HCT116 (cell line): ENCODE measurements at regions not wholly inside any gene's neighbourhood (a gene's known extent, or its start where the extent isn't known, plus 50 kb on each side); places are given as distances from the start of the nearest gene placed in this dataset.
"Not testable (repeated sequence)": the region's sequence is repeated elsewhere in the genome, so short reads cannot be mapped to it uniquely, and the experiment has no call there.

Experiments used
- ATAC-seq: fragments of 200-7000 bp; cut with Tn5 transposase; 2 replicates; pipeline ENCODE4 v1.9.1; 2020; ENCODE audit warnings: mild to moderate bottlenecking, moderate library complexity
- BruUV-seq: library from RNA; stranded (reverse); fragments of 400-500 nt; replicated peaks from 2 replicates; lab custom pipeline; 2021; lab: Mats Ljungman, UMichigan
- CTCF ChIA-PET: fragments of 300-600 bp; sonication (Branson Sonifier 250); formaldehyde crosslinking; loops from one replicate; lab custom pipeline; 2021; ENCODE audit warnings: antibody characterized with exemption; lab: Charles Lee
- POLR2A ChIA-PET: fragments of 300-600, 350-600 bp; sonication (Branson Sonifier 250); formaldehyde crosslinking; loops from one replicate; lab custom pipeline; 2021; ENCODE audit warnings: antibody characterized with exemption; lab: Charles Lee
- RAD21 ChIA-PET, 2 experiments: fragments of 300-600 bp; sonication (Branson Sonifier 250); formaldehyde crosslinking; loops; one replicate each; lab custom pipeline; 2023; ENCODE audit warnings: low total read pairs in 2 of 2; ENCODE audit not compliant: uncharacterized antibody in 2 of 2, unreplicated experiment in 2 of 2, low non-redundant PET in 1 of 2; lab: Charles Lee
- DNase-seq: peaks from one replicate; pipeline ENCODE4 v3.0.0-alpha.2; 2010; ENCODE audit warnings: low read depth, low spot score
- H2AFZ ChIP-seq: fragments of 200-600 bp; shearing (Covaris generic), sonication (generic); 2 replicates; pipeline ENCODE4 v1.6.1; 2017; ENCODE audit warnings: low read depth, mixed run types, mixed read lengths, antibody characterized with exemption, low read length; ENCODE audit not compliant: poor library complexity, severe bottlenecking
- H3K27ac ChIP-seq: 2 replicates; pipeline ENCODE4 v1.5.1; 2012; ENCODE audit warnings: low read depth, low read length
- H3K27me3 ChIP-seq: fragments of 200-600 bp; sonication (generic); 2 replicates; pipeline ENCODE4 v1.6.1; 2016; ENCODE audit warnings: mixed run types, low read length, mixed read lengths; ENCODE audit not compliant: insufficient read depth
- H3K36me3 ChIP-seq, 2 experiments: fragments of 200-500 bp in 1 of 2; fragments of 200-600 bp in 1 of 2; sonication (Bioruptor generic) in 1 of 2; sonication (generic) in 1 of 2; 2 replicates each; pipeline versions ENCODE4 v1.5.1 to v1.6.1; 2014 to 2016; ENCODE audit warnings: low read length in 2 of 2, inconsistent platforms in 1 of 2, mixed read lengths in 1 of 2, mixed run types in 1 of 2; ENCODE audit not compliant: insufficient read depth in 2 of 2, control insufficient read depth in 1 of 2
- H3K4me1 ChIP-seq, 2 experiments: fragments of 200-600 bp in 1 of 2; sonication (generic) in 1 of 2; 2 replicates each; pipeline versions ENCODE4 v1.5.1 to v1.6.1; 2012 to 2017; ENCODE audit warnings: low read length in 2 of 2, inconsistent platforms in 1 of 2, mild to moderate bottlenecking in 1 of 2, mixed read lengths in 1 of 2, mixed run types in 1 of 2, moderate library complexity in 1 of 2; ENCODE audit not compliant: insufficient read depth in 2 of 2, control insufficient read depth in 1 of 2
- H3K4me2 ChIP-seq: fragments of 200-600 bp; sonication (generic); 2 replicates; pipeline ENCODE4 v1.6.1; 2017; ENCODE audit warnings: mixed run types, low read length, mixed read lengths
- H3K4me3 ChIP-seq, 2 experiments: fragments of 200-600 bp in 1 of 2; sonication (generic) in 1 of 2; replicated peaks in 1 of 2; 2 replicates each; pipeline ENCODE4 v1.5.1; 2011 to 2016; ENCODE audit warnings: low read length in 2 of 2, control low read depth in 1 of 2, low read depth in 1 of 2, mild to moderate bottlenecking in 1 of 2, mixed read lengths in 1 of 2, mixed run types in 1 of 2
- H3K79me2 ChIP-seq: fragments of 200-600 bp; sonication (generic); 2 replicates; pipeline ENCODE4 v1.6.1; 2017; ENCODE audit warnings: mild to moderate bottlenecking, mixed run types, low read length, moderate library complexity, mixed read lengths; ENCODE audit not compliant: insufficient read depth
- H3K9ac ChIP-seq: fragments of 200-600 bp; sonication (generic); 2 replicates; pipeline ENCODE4 v1.6.1; 2016; ENCODE audit warnings: low read length, mixed read lengths
- H3K9me2 ChIP-seq: fragments of 200-600 bp; sonication (generic), shearing (Covaris generic); 2 replicates; pipeline ENCODE4 v1.6.1; 2017; ENCODE audit warnings: mixed run types, mild to moderate bottlenecking, moderate library complexity; ENCODE audit not compliant: insufficient read depth
- H3K9me3 ChIP-seq, 2 experiments: fragments of 200-500 bp in 1 of 2; fragments of 200-600 bp in 1 of 2; sonication (Bioruptor generic) in 1 of 2; sonication (generic) in 1 of 2; 2 replicates each; pipeline ENCODE4 v1.6.1; 2014 to 2017; ENCODE audit warnings: low read length in 2 of 2, mixed read lengths in 2 of 2, inconsistent platforms in 1 of 2, low read depth in 1 of 2, mild to moderate bottlenecking in 1 of 2, mixed run types in 1 of 2, moderate library complexity in 1 of 2; ENCODE audit not compliant: control insufficient read depth in 1 of 2, insufficient read depth in 1 of 2
- H4K20me1 ChIP-seq: fragments of 200-600 bp; sonication (generic), shearing (Covaris generic); 2 replicates; pipeline ENCODE4 v1.6.1; 2017; ENCODE audit warnings: mixed run types, mild to moderate bottlenecking, moderate library complexity; ENCODE audit not compliant: insufficient read depth
- CBX3 ChIP-seq: IDR thresholded peaks from 2 replicates; pipeline ENCODE4 v1.6.1; 2012; ENCODE audit warnings: low read depth
- CEBPB ChIP-seq: IDR thresholded peaks from 2 replicates; pipeline ENCODE4 v1.6.1; 2012; ENCODE audit warnings: low read depth
- EGR1 ChIP-seq: IDR thresholded peaks from 2 replicates; pipeline ENCODE4 v1.6.1; 2012; ENCODE audit warnings: low read depth
- ELF1 ChIP-seq: IDR thresholded peaks from 2 replicates; pipeline ENCODE4 v1.6.1; 2012; ENCODE audit warnings: low read depth, borderline replicate concordance
- FOSL1 ChIP-seq: IDR thresholded peaks from 2 replicates; pipeline ENCODE4 v1.6.1; 2012; ENCODE audit warnings: low read depth
- POLR2A ChIP-seq: IDR thresholded peaks from 2 replicates; pipeline ENCODE4 v1.7.0; 2011; ENCODE audit warnings: borderline replicate concordance; ENCODE audit not compliant: insufficient read depth, insufficient read length; ENCODE audit errors: extremely low read depth
- POLR2AphosphoS5 ChIP-seq: IDR thresholded peaks from 2 replicates; pipeline ENCODE4 v1.6.1; 2011; ENCODE audit warnings: mild to moderate bottlenecking, low read depth, low read length, moderate library complexity
- RAD21 ChIP-seq: IDR thresholded peaks from 2 replicates; pipeline ENCODE4 v1.6.1; 2012; ENCODE audit warnings: low read depth, mild to moderate bottlenecking
- SIN3A ChIP-seq: IDR thresholded peaks from 2 replicates; pipeline ENCODE4 v1.6.1; 2012; ENCODE audit warnings: low read depth
- SP1 ChIP-seq: IDR thresholded peaks from 2 replicates; pipeline ENCODE4 v1.6.1; 2012; ENCODE audit warnings: low read depth
- SRF ChIP-seq: IDR thresholded peaks from 2 replicates; pipeline ENCODE4 v1.6.1; 2012; ENCODE audit warnings: low read depth
- TCF7L2 ChIP-seq: IDR thresholded peaks from 2 replicates; pipeline ENCODE4 v1.7.0; 2011; ENCODE audit warnings: borderline replicate concordance, inconsistent platforms; ENCODE audit not compliant: insufficient read depth, insufficient read length; ENCODE audit errors: extremely low read depth
- ZFX ChIP-seq: fragments of 450-650 bp; IDR thresholded peaks from 2 replicates; pipeline ENCODE4 v1.6.1; 2017
- intact Hi-C: fragments of 100-400 bp; cut with micrococcal nuclease; formaldehyde crosslinking; loops from 2 replicates; pipeline ENCODE4 v1.10.0; 2022
- TF ChIP-seq, protein P1 (sequence below): IDR thresholded peaks from 2 replicates; pipeline ENCODE4 v1.6.1; 2011; ENCODE audit warnings: mild to moderate bottlenecking, low read length, moderate library complexity; ENCODE audit not compliant: insufficient replicate concordance; ENCODE audit errors: extremely low read depth
- TF ChIP-seq, protein P2 (sequence below), 3 experiments: fragments of 200-600 bp in 1 of 3; sonication (generic) in 1 of 3; IDR thresholded peaks in 2 of 3; conservative IDR thresholded peaks in 1 of 3; 2 replicates each; pipeline ENCODE4 v1.5.1; 2012 to 2017; ENCODE audit warnings: low read depth in 2 of 3, low read length in 2 of 3, antibody characterized with exemption in 1 of 3, borderline replicate concordance in 1 of 3, control low read depth in 1 of 3, mild to moderate bottlenecking in 1 of 3, mixed read lengths in 1 of 3, mixed run types in 1 of 3, moderate library complexity in 1 of 3; ENCODE audit not compliant: insufficient read depth in 1 of 3
- TF ChIP-seq, protein P3 (sequence below): IDR thresholded peaks from 2 replicates; pipeline ENCODE4 v1.6.1; 2012
- TF ChIP-seq, protein P4 (sequence below): IDR thresholded peaks from 2 replicates; pipeline ENCODE4 v1.6.1; 2012

DNA sequence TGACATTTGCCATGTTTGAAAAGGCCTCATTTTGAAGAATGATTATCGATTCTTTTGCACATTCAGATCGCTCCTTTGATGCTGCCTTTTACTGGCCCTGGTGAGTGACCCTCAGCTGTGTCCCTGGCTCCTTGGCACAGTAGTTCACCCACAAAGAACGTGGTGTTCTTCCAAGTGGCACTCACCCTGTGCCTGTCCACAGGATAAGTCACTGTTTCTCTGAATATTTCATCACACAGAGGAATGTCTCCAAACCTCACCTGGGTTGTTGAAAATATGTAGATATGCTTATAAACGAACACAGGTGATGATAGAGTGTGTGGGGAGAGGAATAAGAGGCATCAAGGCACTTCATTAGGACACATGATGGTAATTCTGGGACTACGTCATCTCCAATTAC, 810.7 kb downstream of the CCSER2 start:
- TF ChIP-seq, protein P1, sequence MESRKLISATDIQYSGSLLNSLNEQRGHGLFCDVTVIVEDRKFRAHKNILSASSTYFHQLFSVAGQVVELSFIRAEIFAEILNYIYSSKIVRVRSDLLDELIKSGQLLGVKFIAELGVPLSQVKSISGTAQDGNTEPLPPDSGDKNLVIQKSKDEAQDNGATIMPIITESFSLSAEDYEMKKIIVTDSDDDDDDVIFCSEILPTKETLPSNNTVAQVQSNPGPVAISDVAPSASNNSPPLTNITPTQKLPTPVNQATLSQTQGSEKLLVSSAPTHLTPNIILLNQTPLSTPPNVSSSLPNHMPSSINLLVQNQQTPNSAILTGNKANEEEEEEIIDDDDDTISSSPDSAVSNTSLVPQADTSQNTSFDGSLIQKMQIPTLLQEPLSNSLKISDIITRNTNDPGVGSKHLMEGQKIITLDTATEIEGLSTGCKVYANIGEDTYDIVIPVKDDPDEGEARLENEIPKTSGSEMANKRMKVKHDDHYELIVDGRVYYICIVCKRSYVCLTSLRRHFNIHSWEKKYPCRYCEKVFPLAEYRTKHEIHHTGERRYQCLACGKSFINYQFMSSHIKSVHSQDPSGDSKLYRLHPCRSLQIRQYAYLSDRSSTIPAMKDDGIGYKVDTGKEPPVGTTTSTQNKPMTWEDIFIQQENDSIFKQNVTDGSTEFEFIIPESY = no peak
- TF ChIP-seq SRF (no peak), CEBPB (no peak), POLR2AphosphoS5 (no peak), SIN3A (no peak), FOSL1 (no peak), ELF1 (no peak), CBX3 (no peak), POLR2A (no peak), ZFX (no peak), SP1 (no peak), RAD21 (no peak), TCF7L2 (no peak), EGR1 (no peak)
- TF ChIP-seq, protein P2, sequence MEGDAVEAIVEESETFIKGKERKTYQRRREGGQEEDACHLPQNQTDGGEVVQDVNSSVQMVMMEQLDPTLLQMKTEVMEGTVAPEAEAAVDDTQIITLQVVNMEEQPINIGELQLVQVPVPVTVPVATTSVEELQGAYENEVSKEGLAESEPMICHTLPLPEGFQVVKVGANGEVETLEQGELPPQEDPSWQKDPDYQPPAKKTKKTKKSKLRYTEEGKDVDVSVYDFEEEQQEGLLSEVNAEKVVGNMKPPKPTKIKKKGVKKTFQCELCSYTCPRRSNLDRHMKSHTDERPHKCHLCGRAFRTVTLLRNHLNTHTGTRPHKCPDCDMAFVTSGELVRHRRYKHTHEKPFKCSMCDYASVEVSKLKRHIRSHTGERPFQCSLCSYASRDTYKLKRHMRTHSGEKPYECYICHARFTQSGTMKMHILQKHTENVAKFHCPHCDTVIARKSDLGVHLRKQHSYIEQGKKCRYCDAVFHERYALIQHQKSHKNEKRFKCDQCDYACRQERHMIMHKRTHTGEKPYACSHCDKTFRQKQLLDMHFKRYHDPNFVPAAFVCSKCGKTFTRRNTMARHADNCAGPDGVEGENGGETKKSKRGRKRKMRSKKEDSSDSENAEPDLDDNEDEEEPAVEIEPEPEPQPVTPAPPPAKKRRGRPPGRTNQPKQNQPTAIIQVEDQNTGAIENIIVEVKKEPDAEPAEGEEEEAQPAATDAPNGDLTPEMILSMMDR (IDR thresholded peaks at IDR 0.05 in 2 of 3, conservative IDR thresholded peaks at IDR 0.05 in 1 of 3; ENCODE audit: borderline replicate concordance in 1 of 3, insufficient read depth in 1 of 3, low read depth in 2 of 3, low read length in 2 of 3) = no peak
- TF ChIP-seq, protein P3, sequence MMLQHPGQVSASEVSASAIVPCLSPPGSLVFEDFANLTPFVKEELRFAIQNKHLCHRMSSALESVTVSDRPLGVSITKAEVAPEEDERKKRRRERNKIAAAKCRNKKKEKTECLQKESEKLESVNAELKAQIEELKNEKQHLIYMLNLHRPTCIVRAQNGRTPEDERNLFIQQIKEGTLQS = no peak
- TF ChIP-seq, protein P4, sequence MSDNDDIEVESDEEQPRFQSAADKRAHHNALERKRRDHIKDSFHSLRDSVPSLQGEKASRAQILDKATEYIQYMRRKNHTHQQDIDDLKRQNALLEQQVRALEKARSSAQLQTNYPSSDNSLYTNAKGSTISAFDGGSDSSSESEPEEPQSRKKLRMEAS = no peak
- TF ChIP-seq, all 23 proteins: peak for 0
- RAD21 ChIA-PET = no interaction called here
- no peaks in the 10 kb centered on the region for H3K36me3 ChIP-seq
- H3K9me3 ChIP-seq = no peaks in the 10 kb centered on the region
- no peak overlapping the region for H3K27ac ChIP-seq
- H3K4me1 ChIP-seq = no peaks in the 10 kb centered on the region
- no peak overlapping the region for H3K4me2 ChIP-seq
- no peaks in the 10 kb centered on the region for H3K79me2 ChIP-seq
- no peak for DNase-seq
- ATAC-seq = no peak
- no peak overlapping the region for H2AFZ ChIP-seq
- H3K9me2 ChIP-seq = no peaks in the 10 kb centered on the region
- peaks cover 9% of the 10 kb centered on the region; the same call in 1 of the 2 replicates for H3K27me3 ChIP-seq
- POLR2A ChIA-PET = no interaction called here
- no peak overlapping the region for H3K9ac ChIP-seq
- CTCF ChIA-PET = no interaction called here
- no peaks in the 10 kb centered on the region for H4K20me1 ChIP-seq
- no TSS peak for BruUV-seq
- H3K4me3 ChIP-seq = no peak overlapping the region
- intact Hi-C loops = no loop called here

DNA sequence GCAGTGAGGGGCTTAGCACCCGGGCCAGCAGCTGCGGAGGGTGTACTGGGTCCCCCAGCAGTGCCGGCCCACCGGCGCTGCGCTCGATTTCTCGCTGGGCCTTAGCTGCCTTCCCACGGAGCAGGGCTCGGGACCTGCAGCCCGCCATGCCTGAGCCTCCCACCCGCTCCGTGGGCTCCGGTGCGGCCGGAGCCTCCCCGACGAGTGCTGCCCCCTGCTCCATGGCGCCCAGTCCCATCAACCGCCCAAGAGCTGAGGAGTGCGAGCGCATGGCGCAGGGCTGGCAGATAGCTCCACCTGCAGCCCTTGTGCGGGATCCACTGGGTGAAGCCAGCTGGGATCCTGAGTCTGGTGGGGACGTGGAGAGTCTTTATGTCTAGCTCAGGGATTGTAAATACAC, 813.1 kb downstream of the CCSER2 start:
- BruUV-seq, H2AFZ ChIP-seq, H3K27ac ChIP-seq, H3K9me3 ChIP-seq, H3K36me3 ChIP-seq, ATAC-seq, CTCF ChIA-PET, POLR2A ChIA-PET, H3K79me2 ChIP-seq, RAD21 ChIA-PET, H3K4me3 ChIP-seq, H3K9ac ChIP-seq, H3K4me2 ChIP-seq, intact Hi-C loops, H3K27me3 ChIP-seq, H3K9me2 ChIP-seq, H4K20me1 ChIP-seq, H3K4me1 ChIP-seq, DNase-seq: not testable (repeated sequence)
